SK-N-SH (cell line): ENCODE measurements at regions not wholly inside any gene's neighbourhood (a gene's known extent, or its start where the extent isn't known, plus 50 kb on each side); places are given as distances from the start of the nearest gene placed in this dataset.
"Not testable (repeated sequence)": the region's sequence is repeated elsewhere in the genome, so short reads cannot be mapped to it uniquely, and the experiment has no call there.

Source experiments
- CTCF ChIA-PET: fragments of 300-600, 350-600 bp; formaldehyde crosslinking; extraction: SDS; loops from one replicate; lab custom pipeline; 2021; lab: Yijun Ruan, JAX
- POLR2A ChIA-PET: fragments of 350-600 bp; sonication (Branson Sonifier 250); formaldehyde crosslinking; extraction: SDS; loops from one replicate; lab custom pipeline; 2020; ENCODE audit warnings: antibody characterized with exemption, inconsistent platforms; lab: Yijun Ruan, JAX
- DNase-seq: peaks from one replicate; pipeline ENCODE4 v3.0.0; 2012
- H2AFZ ChIP-seq: fragments of 200-600 bp; sonication (generic); 2 replicates; pipeline ENCODE4 v1.8.1; 2016; ENCODE audit warnings: antibody characterized with exemption, mild to moderate bottlenecking, low read depth
- H3F3A ChIP-seq: fragments of 200-600 bp; sonication (generic); replicated peaks from 2 replicates; pipeline ENCODE3; 2016; ENCODE audit warnings: antibody characterized with exemption, mild to moderate bottlenecking; ENCODE audit not compliant: insufficient read depth
- H3K27ac ChIP-seq, 2 experiments: fragments of 200-500 bp in 1 of 2; fragments of 200-600 bp in 1 of 2; sonication (Bioruptor generic) in 1 of 2; sonication (generic), shearing (Covaris generic) in 1 of 2; 2 replicates each; pipeline versions ENCODE4 v1.5.1 to v1.6.1; 2014 to 2016; ENCODE audit warnings: low read depth in 2 of 2, inconsistent platforms in 1 of 2, low read length in 1 of 2, mild to moderate bottlenecking in 1 of 2, mixed read lengths in 1 of 2
- H3K27me3 ChIP-seq: fragments of 200-600 bp; sonication (generic), shearing (Covaris generic); 2 replicates; pipeline ENCODE4 v1.6.1; 2016; ENCODE audit warnings: mixed run types; ENCODE audit not compliant: insufficient read depth
- H3K36me3 ChIP-seq, 2 experiments: fragments of 200-500 bp in 1 of 2; fragments of 200-600 bp in 1 of 2; sonication (Bioruptor generic) in 1 of 2; sonication (generic) in 1 of 2; replicated peaks in 1 of 2; 2 replicates each; pipeline versions ENCODE3 to v1.5.1; 2014 to 2016; ENCODE audit warnings: low read length in 1 of 2, mild to moderate bottlenecking in 1 of 2; ENCODE audit not compliant: insufficient read depth in 2 of 2, control insufficient read depth in 1 of 2
- H3K4me1 ChIP-seq, 2 experiments: fragments of 200-500 bp in 1 of 2; fragments of 200-600 bp in 1 of 2; sonication (Bioruptor generic) in 1 of 2; sonication (generic), shearing (Covaris generic) in 1 of 2; 2 replicates each; pipeline versions ENCODE4 v1.5.1 to v1.6.1; 2014 to 2016; ENCODE audit warnings: low read depth in 1 of 2, low read length in 1 of 2, mixed run types in 1 of 2; ENCODE audit not compliant: insufficient read depth in 2 of 2, control insufficient read depth in 1 of 2
- H3K4me2 ChIP-seq: fragments of 200-600 bp; sonication (generic), shearing (Covaris generic); 2 replicates; pipeline ENCODE4 v1.6.1; 2017; ENCODE audit warnings: mixed run types
- H3K4me3 ChIP-seq, 2 experiments: fragments of 200-500 bp in 1 of 2; fragments of 200-600 bp in 1 of 2; sonication (Bioruptor generic) in 1 of 2; sonication (generic), shearing (Covaris generic) in 1 of 2; 2 replicates each; pipeline versions ENCODE4 v1.5.1 to v1.8.1; 2014 to 2016; ENCODE audit warnings: low read depth in 2 of 2, inconsistent platforms in 1 of 2, low read length in 1 of 2, mild to moderate bottlenecking in 1 of 2, mixed read lengths in 1 of 2, moderate library complexity in 1 of 2
- H3K79me2 ChIP-seq: fragments of 200-600 bp; sonication (generic); 2 replicates; pipeline ENCODE4 v1.8.1; 2017; ENCODE audit warnings: mild to moderate bottlenecking; ENCODE audit not compliant: insufficient read depth
- H3K9ac ChIP-seq: fragments of 200-600 bp; sonication (generic); 2 replicates; pipeline ENCODE4 v1.6.1; 2017; ENCODE audit warnings: mixed run types
- H3K9me2 ChIP-seq: fragments of 200-600 bp; sonication (generic); 2 replicates; pipeline ENCODE4 v1.6.1; 2017; ENCODE audit warnings: mixed run types
- H3K9me3 ChIP-seq: fragments of 200-600 bp; sonication (generic); 2 replicates; pipeline ENCODE4 v1.6.1; 2017; ENCODE audit warnings: mixed run types, mild to moderate bottlenecking, moderate library complexity
- H4K20me1 ChIP-seq: fragments of 200-600 bp; sonication (generic); 2 replicates; pipeline ENCODE4 v1.6.1; 2017; ENCODE audit warnings: mild to moderate bottlenecking, mixed run types; ENCODE audit not compliant: insufficient read depth
- CHD2 ChIP-seq: fragments of 150-350 bp; IDR thresholded peaks from 2 replicates; pipeline ENCODE4 v1.6.1; 2018; ENCODE audit warnings: low read length; ENCODE audit not compliant: partially characterized antibody
- EP300 ChIP-seq, 2 experiments: IDR thresholded peaks; 2 replicates each; pipeline versions ENCODE4 v1.4.0 to v1.6.1; 2012; ENCODE audit warnings: borderline replicate concordance in 1 of 2, low read depth in 1 of 2, low read length in 1 of 2
- FOXJ3 ChIP-seq: sonication (generic); formaldehyde crosslinking; IDR thresholded peaks from 2 replicates; pipeline ENCODE4 v1.5.1; 2020; ENCODE audit warnings: mild to moderate bottlenecking, missing genetic modification reagents
- MAX ChIP-seq: IDR thresholded peaks from 2 replicates; pipeline ENCODE4 v1.4.0; 2012; ENCODE audit warnings: low read depth
- MEF2A ChIP-seq: IDR thresholded peaks from 2 replicates; pipeline ENCODE4 v1.4.0; 2012; ENCODE audit warnings: low read depth, borderline replicate concordance
- TCF12 ChIP-seq: IDR thresholded peaks from 2 replicates; pipeline ENCODE4 v1.4.0; 2012
- USF2 ChIP-seq: fragments of 150-350 bp; IDR thresholded peaks from 2 replicates; pipeline ENCODE4 v1.6.1; 2017; ENCODE audit warnings: antibody characterized with exemption, low read length, low read depth, borderline replicate concordance
- WGBS: methylation state at CpG from one replicate; pipeline ENCODE4 v1.1.6; 2017; ENCODE audit warnings: low lambda C conversion rate; 5-methylcytosine and 5-hydroxymethylcytosine counted together
- TF ChIP-seq, protein P1 (sequence below): IDR thresholded peaks from 2 replicates; pipeline ENCODE4 v1.6.1; 2012; ENCODE audit warnings: mild to moderate bottlenecking, low read depth, low read length, moderate library complexity
- TF ChIP-seq, protein P2 (sequence below): IDR thresholded peaks from 2 replicates; pipeline ENCODE4; 2012
- TF ChIP-seq, protein P3 (sequence below): IDR thresholded peaks from 2 replicates; pipeline ENCODE4 v1.4.0; 2012; ENCODE audit warnings: low read depth, borderline replicate concordance

DNA sequence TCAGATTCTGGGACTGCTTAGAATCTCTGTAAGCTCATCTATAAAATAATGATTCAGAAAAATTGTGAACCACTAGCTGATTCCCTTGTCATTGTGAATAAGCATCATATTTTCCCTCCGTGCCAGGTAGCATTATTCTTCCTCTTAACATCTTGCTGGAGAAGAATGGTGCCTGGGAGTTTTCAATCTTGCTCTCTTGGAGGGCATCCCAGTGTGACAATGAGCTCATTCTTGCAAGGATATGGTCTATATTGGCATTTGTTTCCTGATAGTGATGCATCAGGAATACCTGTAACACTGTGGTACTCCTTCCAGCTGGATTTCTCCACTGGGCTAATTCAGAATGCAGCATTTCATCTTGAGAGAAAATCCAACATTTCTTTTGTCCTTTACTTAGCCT lies 126.4 kb upstream of the ITGB1 start (continued):
- TF ChIP-seq, protein P1, sequence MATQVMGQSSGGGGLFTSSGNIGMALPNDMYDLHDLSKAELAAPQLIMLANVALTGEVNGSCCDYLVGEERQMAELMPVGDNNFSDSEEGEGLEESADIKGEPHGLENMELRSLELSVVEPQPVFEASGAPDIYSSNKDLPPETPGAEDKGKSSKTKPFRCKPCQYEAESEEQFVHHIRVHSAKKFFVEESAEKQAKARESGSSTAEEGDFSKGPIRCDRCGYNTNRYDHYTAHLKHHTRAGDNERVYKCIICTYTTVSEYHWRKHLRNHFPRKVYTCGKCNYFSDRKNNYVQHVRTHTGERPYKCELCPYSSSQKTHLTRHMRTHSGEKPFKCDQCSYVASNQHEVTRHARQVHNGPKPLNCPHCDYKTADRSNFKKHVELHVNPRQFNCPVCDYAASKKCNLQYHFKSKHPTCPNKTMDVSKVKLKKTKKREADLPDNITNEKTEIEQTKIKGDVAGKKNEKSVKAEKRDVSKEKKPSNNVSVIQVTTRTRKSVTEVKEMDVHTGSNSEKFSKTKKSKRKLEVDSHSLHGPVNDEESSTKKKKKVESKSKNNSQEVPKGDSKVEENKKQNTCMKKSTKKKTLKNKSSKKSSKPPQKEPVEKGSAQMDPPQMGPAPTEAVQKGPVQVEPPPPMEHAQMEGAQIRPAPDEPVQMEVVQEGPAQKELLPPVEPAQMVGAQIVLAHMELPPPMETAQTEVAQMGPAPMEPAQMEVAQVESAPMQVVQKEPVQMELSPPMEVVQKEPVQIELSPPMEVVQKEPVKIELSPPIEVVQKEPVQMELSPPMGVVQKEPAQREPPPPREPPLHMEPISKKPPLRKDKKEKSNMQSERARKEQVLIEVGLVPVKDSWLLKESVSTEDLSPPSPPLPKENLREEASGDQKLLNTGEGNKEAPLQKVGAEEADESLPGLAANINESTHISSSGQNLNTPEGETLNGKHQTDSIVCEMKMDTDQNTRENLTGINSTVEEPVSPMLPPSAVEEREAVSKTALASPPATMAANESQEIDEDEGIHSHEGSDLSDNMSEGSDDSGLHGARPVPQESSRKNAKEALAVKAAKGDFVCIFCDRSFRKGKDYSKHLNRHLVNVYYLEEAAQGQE, result no peak
- TF ChIP-seq MAX (no peak), FOXJ3 (CRISPR knock-in tag) (no peak), TCF12 (peak; percentile 47), USF2 (no peak), MEF2A (no peak), EP300 (IDR thresholded peaks at IDR 0.05; ENCODE audit: borderline replicate concordance in 1 of 2, low read depth in 1 of 2, low read length in 1 of 2) (peak in 1 of 2 experiments; percentile 40; a peak in 1 of 4 replicates)
- TF ChIP-seq, protein P2, sequence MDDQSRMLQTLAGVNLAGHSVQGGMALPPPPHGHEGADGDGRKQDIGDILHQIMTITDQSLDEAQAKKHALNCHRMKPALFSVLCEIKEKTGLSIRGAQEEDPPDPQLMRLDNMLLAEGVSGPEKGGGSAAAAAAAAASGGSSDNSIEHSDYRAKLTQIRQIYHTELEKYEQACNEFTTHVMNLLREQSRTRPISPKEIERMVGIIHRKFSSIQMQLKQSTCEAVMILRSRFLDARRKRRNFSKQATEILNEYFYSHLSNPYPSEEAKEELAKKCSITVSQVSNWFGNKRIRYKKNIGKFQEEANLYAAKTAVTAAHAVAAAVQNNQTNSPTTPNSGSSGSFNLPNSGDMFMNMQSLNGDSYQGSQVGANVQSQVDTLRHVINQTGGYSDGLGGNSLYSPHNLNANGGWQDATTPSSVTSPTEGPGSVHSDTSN, result peak; percentile 61

GRCh38 chr10:33082373-33082895 lies 124.4 kb upstream of the ITGB1 start:
- no peak overlapping the region for H3K27ac ChIP-seq
- H3K79me2 ChIP-seq, result no peaks in the 10 kb centered on the region
- TF ChIP-seq CHD2 (no peak), USF2 (no peak)
- TF ChIP-seq, protein P3, sequence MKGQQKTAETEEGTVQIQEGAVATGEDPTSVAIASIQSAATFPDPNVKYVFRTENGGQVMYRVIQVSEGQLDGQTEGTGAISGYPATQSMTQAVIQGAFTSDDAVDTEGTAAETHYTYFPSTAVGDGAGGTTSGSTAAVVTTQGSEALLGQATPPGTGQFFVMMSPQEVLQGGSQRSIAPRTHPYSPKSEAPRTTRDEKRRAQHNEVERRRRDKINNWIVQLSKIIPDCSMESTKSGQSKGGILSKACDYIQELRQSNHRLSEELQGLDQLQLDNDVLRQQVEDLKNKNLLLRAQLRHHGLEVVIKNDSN, result no peak
- no peaks in the 10 kb centered on the region for H3K27me3 ChIP-seq
- H3K4me2 ChIP-seq, result no peak overlapping the region
- H3K9ac ChIP-seq, result no peak overlapping the region
- H3K9me3 ChIP-seq, result no peaks in the 10 kb centered on the region
- 92% methylated on average over 2 of the region's 2 CpGs for WGBS
- no peaks in the 10 kb centered on the region for H3K4me1 ChIP-seq
- H3F3A ChIP-seq, result no peaks in the 10 kb centered on the region
- H2AFZ ChIP-seq, result no peak overlapping the region
- H4K20me1 ChIP-seq, result no peaks in the 10 kb centered on the region
- no peaks in the 10 kb centered on the region for H3K9me2 ChIP-seq
- DNase-seq, result no peak
- H3K4me3 ChIP-seq, result no peak overlapping the region
- ChIA-PET POLR2A (no interaction called here), CTCF (no interaction called here)
- no peaks in the 10 kb centered on the region for H3K36me3 ChIP-seq

- POLR2A ChIA-PET, DNase-seq, H3K4me2 ChIP-seq: not testable (repeated sequence)
Measured at GRCh38 chr10:33080467-33080866, 122.4 kb upstream of the ITGB1 start.

More at GRCh38 chr10:33080467-33080866, 122.4 kb upstream of the ITGB1 start:
- H3K9ac ChIP-seq, H3K4me3 ChIP-seq, H3K27ac ChIP-seq, H4K20me1 ChIP-seq, H3K79me2 ChIP-seq, CTCF ChIA-PET, H3K27me3 ChIP-seq, H3F3A ChIP-seq, H3K36me3 ChIP-seq, H3K9me3 ChIP-seq, H2AFZ ChIP-seq, H3K9me2 ChIP-seq, H3K4me1 ChIP-seq: not testable (repeated sequence)
- WGBS, result 56% methylated on average over 2 of the region's 2 CpGs
